ENCODE measurements at regions not wholly inside any gene's neighbourhood (a gene's known extent, or its start where the extent isn't known, plus 50 kb on each side); places are given as distances from the start of the nearest gene placed in this dataset.

DNA sequence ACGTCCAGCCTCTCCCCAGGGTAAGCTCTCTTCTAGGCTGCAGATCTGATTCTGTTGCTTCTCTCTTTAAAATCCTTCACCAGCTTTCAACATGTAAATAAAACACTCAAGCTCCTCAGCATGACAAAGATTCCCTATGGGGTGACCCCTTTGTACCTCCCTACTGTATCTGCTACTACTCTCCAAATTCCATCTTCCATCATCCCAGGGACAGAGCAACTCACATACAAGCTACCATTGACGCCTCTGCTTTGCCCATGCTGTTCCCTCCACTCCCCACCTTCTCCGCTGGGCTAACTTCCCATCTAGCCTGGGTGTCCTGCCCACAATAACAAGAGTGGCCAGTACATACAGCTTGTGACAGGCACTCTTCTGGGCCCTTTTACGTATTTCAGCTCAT, 207.5 kb upstream of the ZBED5 start:
- H3K4me3 ChIP-seq (ENCODE audit: low read length) = no peak overlapping the region
- no peak for DNase-seq (ENCODE audit: low read depth)
- TF ChIP-seq CTCF (IDR thresholded peaks at IDR 0.05; ENCODE audit: insufficient read depth, low read depth, low read length, missing control alignments) = no peak

- no peak for TF ChIP-seq CTCF (IDR thresholded peaks at IDR 0.05; ENCODE audit: insufficient read depth, low read depth, low read length, missing control alignments)
- no peak for DNase-seq (ENCODE audit: low read depth)
- H3K4me3 ChIP-seq (ENCODE audit: low read length) = no peak overlapping the region
These were observed 199.6 kb upstream of the ZBED5 start for GRCh38 chr11:11057472-11057854.

DNA sequence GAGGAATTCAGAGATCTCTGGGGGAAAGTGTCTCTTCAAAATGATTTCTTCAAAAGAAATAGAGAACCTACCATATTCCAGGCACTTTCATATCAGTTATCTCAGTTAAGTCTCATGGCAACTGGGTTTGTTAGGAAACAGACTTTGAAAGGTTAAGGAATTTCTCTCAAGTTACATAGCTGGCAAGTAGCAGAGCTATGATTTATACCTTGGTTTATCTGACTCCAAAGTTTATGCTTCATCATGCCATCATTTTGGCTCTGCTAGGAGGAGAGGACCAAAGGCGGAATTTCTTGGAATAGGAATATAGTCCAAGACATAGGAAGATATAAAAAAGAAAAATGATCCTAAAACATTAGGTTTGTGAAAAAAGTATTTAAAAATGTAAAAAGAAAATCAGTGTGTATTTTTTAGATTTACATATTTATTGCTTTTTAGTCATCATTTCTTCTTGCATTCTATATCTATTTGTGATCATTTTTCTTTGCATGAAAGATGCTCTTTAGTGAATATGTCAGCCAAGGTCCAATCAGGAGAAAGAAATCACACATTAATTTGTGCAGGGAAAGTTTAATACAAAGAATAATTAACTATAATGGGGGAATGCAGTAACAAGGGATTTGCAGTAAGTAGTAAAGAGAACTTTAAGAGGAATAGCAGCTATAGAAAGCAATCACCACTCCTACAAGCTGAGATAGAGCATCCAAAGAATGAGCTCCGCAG, 199.1 kb upstream of the ZBED5 start:
- DNase-seq (ENCODE audit: low read depth) = no peak
- H3K4me3 ChIP-seq (ENCODE audit: low read length) = no peak overlapping the region
- TF ChIP-seq CTCF (IDR thresholded peaks at IDR 0.05; ENCODE audit: insufficient read depth, low read depth, low read length, missing control alignments) = no peak

DNA sequence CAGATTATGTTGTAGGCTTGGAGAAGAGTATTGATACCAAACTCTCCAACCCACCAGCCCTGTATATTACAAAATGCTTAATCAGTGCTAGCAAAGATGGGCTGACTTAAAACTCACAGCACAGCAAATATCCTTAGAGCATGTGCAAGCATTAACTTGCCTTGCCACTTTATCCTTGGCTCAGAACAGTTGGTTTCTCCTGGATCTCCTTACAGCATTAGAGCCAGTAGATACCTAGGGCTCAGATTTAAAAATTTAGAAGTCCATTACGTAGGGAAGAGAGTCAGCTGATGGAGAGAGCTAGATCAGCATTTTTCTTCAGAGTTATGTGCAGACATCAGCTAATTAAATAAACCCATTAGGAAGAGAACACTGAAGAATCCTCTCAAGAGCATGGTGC, 198.5 kb upstream of the ZBED5 start:
- DNase-seq (ENCODE audit: low read depth) = no peak
- no peak for TF ChIP-seq CTCF (IDR thresholded peaks at IDR 0.05; ENCODE audit: insufficient read depth, low read depth, low read length, missing control alignments)
- H3K4me3 ChIP-seq (ENCODE audit: low read length) = no peak overlapping the region

GRCh38 chr11:11047851-11048610, 190.2 kb upstream of the ZBED5 start:
- no peak for TF ChIP-seq CTCF (IDR thresholded peaks at IDR 0.05; ENCODE audit: insufficient read depth, low read depth, low read length, missing control alignments)
- no peak overlapping the region for H3K4me3 ChIP-seq (ENCODE audit: low read length)

GRCh38 chr11:11046781-11047180, 188.9 kb upstream of the ZBED5 start:
- no peak overlapping the region for H3K4me3 ChIP-seq (ENCODE audit: low read length)
- TF ChIP-seq CTCF (IDR thresholded peaks at IDR 0.05; ENCODE audit: insufficient read depth, low read depth, low read length, missing control alignments) = no peak
- DNase-seq (ENCODE audit: low read depth) = no peak

More at GRCh38 chr11:11047851-11048610, 190.2 kb upstream of the ZBED5 start:
- DNase-seq (ENCODE audit: low read depth) = no peak
